ENCODE measurements at regions not wholly inside any gene's neighbourhood (a gene's known extent, or its start where the extent isn't known, plus 50 kb on each side); places are given as distances from the start of the nearest gene placed in this dataset.
"Not testable (repeated sequence)": the region's sequence is repeated elsewhere in the genome, so short reads cannot be mapped to it uniquely, and the experiment has no call there.

GRCh38 chr12:56872366-56872765 is 61.8 kb downstream of the SDR9C7 start:
- H3K27ac ChIP-seq, result no peak overlapping the region
- TF ChIP-seq CTCF (conservative IDR thresholded peaks at IDR 0.05; ENCODE audit: low read depth), result no peak
- ChIA-PET CTCF (no interaction called here), POLR2A (ENCODE audit: low non-redundant PET) (no interaction called here)
- DNase-seq (ENCODE audit: low spot score), result no peak

DNA sequence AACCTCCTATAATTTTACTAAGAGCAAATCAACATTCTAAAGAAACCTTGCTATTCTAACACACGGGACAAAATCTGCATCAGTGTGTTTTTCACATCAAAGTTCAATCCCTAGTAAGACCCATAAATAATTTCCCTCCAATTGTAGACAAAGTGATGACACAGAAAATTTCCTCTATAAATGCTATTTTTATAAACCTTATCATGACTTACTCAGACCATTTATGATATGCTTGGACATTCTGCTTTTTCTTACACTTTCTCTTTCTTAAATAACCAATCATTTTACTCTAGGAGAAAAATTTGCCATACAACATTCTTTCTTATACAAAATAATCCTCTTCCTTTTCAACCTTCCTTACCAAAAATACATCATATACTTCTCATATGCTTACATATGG is 67.0 kb downstream of the SDR9C7 start:
- POLR2A ChIA-PET (ENCODE audit: low non-redundant PET), result no interaction called here
- H3K27ac ChIP-seq, result no peak overlapping the region
- no peak for DNase-seq (ENCODE audit: low spot score)
- CTCF ChIA-PET, result no interaction called here
- TF ChIP-seq CTCF (conservative IDR thresholded peaks at IDR 0.05; ENCODE audit: low read depth), result no peak

DNA sequence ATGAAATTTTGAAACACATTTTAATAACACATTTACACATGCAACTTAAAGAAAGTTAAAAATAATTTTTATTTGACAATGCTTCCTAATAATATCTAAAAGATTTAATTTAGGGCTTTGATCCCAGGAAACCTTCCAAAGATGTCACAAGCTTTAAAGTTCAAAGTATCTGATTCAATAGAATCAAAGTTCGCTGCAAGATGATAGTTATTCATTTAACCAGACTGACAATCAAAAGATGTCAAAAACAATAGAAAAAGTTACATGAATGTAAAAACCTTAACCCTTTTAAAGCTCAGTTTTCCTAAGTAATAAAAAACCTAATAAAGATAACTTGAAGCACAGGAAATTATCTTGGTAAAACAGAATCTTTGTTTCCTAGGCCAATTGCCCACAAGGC is 67.7 kb downstream of the SDR9C7 start:
- no peak for TF ChIP-seq CTCF (conservative IDR thresholded peaks at IDR 0.05; ENCODE audit: low read depth)
- CTCF ChIA-PET, result no interaction called here
- no peak overlapping the region for H3K27ac ChIP-seq
- POLR2A ChIA-PET (ENCODE audit: low non-redundant PET), result no interaction called here
- no peak for DNase-seq (ENCODE audit: low spot score)

DNA sequence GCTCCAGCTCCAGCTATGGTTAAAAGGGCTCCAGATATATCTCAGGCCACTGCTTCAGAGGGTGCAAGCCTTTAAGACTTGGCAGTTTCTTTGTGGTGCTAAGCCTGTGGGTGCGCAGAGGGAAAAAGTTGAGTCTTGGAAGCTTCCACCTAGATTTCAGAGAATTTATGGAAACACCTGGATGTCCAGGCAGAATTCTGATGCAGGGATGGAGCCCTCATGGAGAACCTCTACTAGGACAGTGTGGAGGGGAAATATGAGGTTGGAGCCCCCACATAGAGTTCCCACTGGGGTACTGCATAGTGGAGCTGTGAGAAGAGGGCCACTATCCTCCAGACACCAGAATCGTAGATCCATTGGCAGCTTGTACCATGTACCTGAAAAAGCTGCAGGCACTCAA is 69.9 kb downstream of the SDR9C7 start:
- no peak for DNase-seq (ENCODE audit: low spot score)
- CTCF ChIA-PET, result interaction anchor here (0.6 kb wide), 1 partner anchor 22 kb away, joined by 3 read pairs; no protein-coding TSS in a partner anchor
- TF ChIP-seq CTCF (conservative IDR thresholded peaks at IDR 0.05; ENCODE audit: low read depth), result no peak
- POLR2A ChIA-PET (ENCODE audit: low non-redundant PET), result no interaction called here
- no peak overlapping the region for H3K27ac ChIP-seq

- ChIA-PET CTCF (interaction anchor here (0.6 to 0.7 kb wide), 2 partner anchors 22 to 213 kb away, joined by 3 read pairs; no protein-coding TSS in a partner anchor), POLR2A (ENCODE audit: low non-redundant PET) (no interaction called here)
- no peak overlapping the region for H3K27ac ChIP-seq
- no peak for TF ChIP-seq CTCF (conservative IDR thresholded peaks at IDR 0.05; ENCODE audit: low read depth)
- DNase-seq (ENCODE audit: low spot score), result no peak
Measured at GRCh38 chr12:56863789-56864188, 70.4 kb downstream of the SDR9C7 start.

DNA sequence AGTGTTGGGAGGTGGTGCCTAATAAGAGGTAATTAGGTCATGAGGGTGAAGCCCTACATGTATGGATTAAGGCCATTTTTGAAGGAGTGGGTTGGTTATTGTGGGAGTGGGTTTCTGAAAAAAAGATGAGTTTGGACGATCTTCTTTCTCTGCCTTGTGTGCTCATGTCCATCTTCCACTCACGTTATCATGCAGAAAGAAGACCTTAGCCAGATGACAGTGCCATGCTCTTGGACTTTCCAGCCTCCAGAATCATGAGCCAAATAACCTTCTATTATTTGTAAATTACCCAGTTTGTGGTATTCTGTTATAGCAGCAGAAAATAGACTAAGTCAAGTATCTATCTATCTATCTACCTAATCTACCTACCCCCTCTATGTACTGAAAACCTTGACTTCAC is 71.9 kb downstream of the SDR9C7 start:
- CTCF ChIA-PET, result no interaction called here
- no peak for TF ChIP-seq CTCF (conservative IDR thresholded peaks at IDR 0.05; ENCODE audit: low read depth)
- DNase-seq (ENCODE audit: low spot score), result no peak
- no peak overlapping the region for H3K27ac ChIP-seq
- POLR2A ChIA-PET (ENCODE audit: low non-redundant PET), result no interaction called here

DNA sequence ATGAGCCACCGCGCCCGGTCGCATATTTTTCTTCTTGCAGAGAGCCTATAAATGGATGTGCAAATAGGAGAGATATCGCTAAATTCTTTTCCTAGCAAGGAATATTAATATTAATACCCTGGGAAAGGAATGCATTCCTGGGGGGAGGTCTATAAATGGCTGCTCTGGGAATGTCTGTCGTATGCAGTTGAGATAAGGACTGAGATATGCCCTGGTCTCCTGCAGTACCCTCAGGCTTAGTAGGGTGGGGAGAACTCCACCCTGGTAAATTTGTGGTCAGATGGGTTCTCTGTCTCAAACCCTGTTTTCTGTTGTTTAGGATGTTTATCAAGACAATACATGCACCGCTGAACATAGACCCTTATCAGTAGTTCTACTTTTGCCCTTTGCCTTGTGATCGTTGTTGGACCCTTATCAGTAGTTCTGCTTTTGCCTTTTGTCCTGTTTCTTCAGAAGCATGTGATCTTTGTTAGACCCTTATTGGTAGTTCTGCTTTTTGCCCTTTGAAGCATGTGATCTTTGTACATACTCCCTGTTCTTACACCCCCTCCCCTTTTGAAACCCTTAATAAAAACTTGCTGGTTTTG is 80.7 kb downstream of the SDR9C7 start:
- CTCF ChIA-PET; DNase-seq (ENCODE audit: low spot score); H3K27ac ChIP-seq; POLR2A ChIA-PET (ENCODE audit: low non-redundant PET): not testable (repeated sequence)

All from RWPE1 (cell line).